KMS-11 (cell line): ENCODE measurements at regions not wholly inside any gene's neighbourhood (a gene's known extent, or its start where the extent isn't known, plus 50 kb on each side); places are given as distances from the start of the nearest gene placed in this dataset.

Experiments
- H2AFZ ChIP-seq: fragments of 200-600 bp; sonication (generic); 2 replicates; pipeline ENCODE4 v1.6.1; 2016; ENCODE audit warnings: antibody characterized with exemption, mixed run types, low read depth
- H3K27ac ChIP-seq: fragments of 200-600 bp; sonication (generic); 2 replicates; pipeline ENCODE4 v1.6.1; 2016; ENCODE audit warnings: mild to moderate bottlenecking, mixed run types
- H3K27me3 ChIP-seq: fragments of 200-600 bp; sonication (generic); 2 replicates; pipeline ENCODE4 v1.6.1; 2017; ENCODE audit warnings: mild to moderate bottlenecking, low read depth, mixed run types, moderate library complexity; ENCODE audit not compliant: insufficient read depth
- H3K36me3 ChIP-seq: fragments of 200-600 bp; sonication (generic); 2 replicates; pipeline ENCODE4 v1.6.1; 2017; ENCODE audit warnings: mild to moderate bottlenecking, mixed run types; ENCODE audit not compliant: insufficient read depth
- H3K4me1 ChIP-seq: fragments of 200-600 bp; sonication (generic); 2 replicates; pipeline ENCODE4 v1.6.1; 2016; ENCODE audit warnings: mild to moderate bottlenecking, low read depth, mixed run types; ENCODE audit not compliant: poor library complexity, severe bottlenecking
- H3K4me2 ChIP-seq: fragments of 200-600 bp; sonication (generic); 2 replicates; pipeline ENCODE4 v1.7.0; 2016; ENCODE audit warnings: mild to moderate bottlenecking, mixed run types
- H3K4me3 ChIP-seq: fragments of 200-600 bp; sonication (generic); IDR thresholded peaks from 2 replicates; pipeline ENCODE4 v1.6.1; 2017; ENCODE audit warnings: low read depth, low read length, mixed read lengths; ENCODE audit not compliant: insufficient read depth
- H3K79me2 ChIP-seq: fragments of 200-600 bp; sonication (generic); 2 replicates; pipeline ENCODE4 v1.6.1; 2016; ENCODE audit warnings: low read depth, mixed run types; ENCODE audit not compliant: insufficient read depth
- H3K9ac ChIP-seq: fragments of 200-600 bp; sonication (generic); 2 replicates; pipeline ENCODE4 v1.6.1; 2016; ENCODE audit warnings: mild to moderate bottlenecking, mixed run types
- H4K20me1 ChIP-seq: fragments of 200-600 bp; sonication (generic); 2 replicates; pipeline ENCODE4 v1.6.1; 2016; ENCODE audit warnings: mild to moderate bottlenecking, mixed run types; ENCODE audit not compliant: insufficient read depth
- CTCF ChIP-seq: fragments of 200-600 bp; sonication (generic); conservative IDR thresholded peaks from 2 replicates; pipeline ENCODE4 v1.6.1; 2017; ENCODE audit warnings: low read depth, mild to moderate bottlenecking, antibody characterized with exemption, low read length, moderate library complexity, mixed read lengths

- no peaks in the 10 kb centered on the region for H3K27me3 ChIP-seq
- no peak overlapping the region for H3K27ac ChIP-seq
- H3K36me3 ChIP-seq: no peaks in the 10 kb centered on the region
- no peak overlapping the region; the same call in 1 of the 2 replicates for H2AFZ ChIP-seq
- H4K20me1 ChIP-seq: no peaks in the 10 kb centered on the region
- no peak overlapping the region for H3K4me3 ChIP-seq
- H3K4me2 ChIP-seq: peak overlapping the region; percentile 59
- H3K4me1 ChIP-seq: peaks cover 53% of the 10 kb centered on the region
- H3K79me2 ChIP-seq: no peaks in the 10 kb centered on the region
- no peak for TF ChIP-seq CTCF
- no peak overlapping the region for H3K9ac ChIP-seq
Measured at GRCh38 chr4:24166501-24166900, 276.7 kb upstream of the PPARGC1A start.

- Histone ChIP-seq H3K4me1 (peaks cover 64% of the 10 kb centered on the region), H4K20me1 (no peaks in the 10 kb centered on the region), H3K36me3 (no peaks in the 10 kb centered on the region), H3K27me3 (no peaks in the 10 kb centered on the region), H2AFZ (no peak overlapping the region), H3K27ac (no peak overlapping the region), H3K9ac (no peak overlapping the region), H3K4me3 (no peak overlapping the region), H3K4me2 (no peak overlapping the region), H3K79me2 (no peaks in the 10 kb centered on the region)
- no peak for TF ChIP-seq CTCF
Measured at GRCh38 chr4:24164797-24165196, 274.9 kb upstream of the PPARGC1A start.

DNA sequence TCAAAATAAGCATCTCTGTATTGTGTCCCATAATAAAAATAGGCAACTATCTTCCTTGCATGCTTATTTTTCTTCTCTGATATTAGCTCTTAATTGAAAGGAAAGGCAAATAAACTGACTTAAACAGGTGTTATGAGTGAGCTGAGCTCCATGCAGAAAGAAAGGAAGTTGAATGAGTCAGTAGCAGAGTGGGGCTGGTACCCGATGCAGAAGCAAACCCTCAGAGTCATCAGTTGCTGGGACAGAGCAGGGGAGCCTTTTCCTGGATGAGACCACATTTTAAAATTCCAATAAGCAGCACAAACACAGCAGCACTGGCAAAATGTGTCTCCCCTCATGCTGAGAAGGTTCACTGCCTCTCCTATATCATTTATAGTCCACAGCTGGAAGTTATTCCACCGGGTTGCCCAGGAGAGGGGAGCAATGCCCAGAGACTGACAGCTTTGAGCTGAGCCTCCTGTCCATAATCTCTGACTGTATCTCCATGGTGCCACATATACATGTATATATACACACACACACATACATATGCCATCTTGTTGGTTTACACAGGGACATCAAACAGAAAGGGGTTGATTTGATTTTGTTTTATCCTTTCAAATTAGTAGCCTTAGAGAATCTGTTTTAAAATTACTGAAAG is 274.3 kb upstream of the PPARGC1A start:
- no peaks in the 10 kb centered on the region for H4K20me1 ChIP-seq
- H3K27me3 ChIP-seq: no peaks in the 10 kb centered on the region
- no peak overlapping the region for H3K4me3 ChIP-seq
- H3K4me2 ChIP-seq: no peak overlapping the region
- no peaks in the 10 kb centered on the region for H3K79me2 ChIP-seq
- H3K36me3 ChIP-seq: no peaks in the 10 kb centered on the region
- no peak for TF ChIP-seq CTCF
- H2AFZ ChIP-seq: no peak overlapping the region
- H3K9ac ChIP-seq: no peak overlapping the region
- H3K27ac ChIP-seq: no peak overlapping the region
- H3K4me1 ChIP-seq: peaks cover 61% of the 10 kb centered on the region

- no peak overlapping the region for H3K9ac ChIP-seq
- no peak overlapping the region for H3K4me3 ChIP-seq
- H3K4me2 ChIP-seq: no peak overlapping the region
- H2AFZ ChIP-seq: no peak overlapping the region
- no peak for TF ChIP-seq CTCF
- H3K79me2 ChIP-seq: no peaks in the 10 kb centered on the region
- H3K36me3 ChIP-seq: no peaks in the 10 kb centered on the region
- H3K27ac ChIP-seq: no peak overlapping the region
- no peaks in the 10 kb centered on the region for H3K27me3 ChIP-seq
- H4K20me1 ChIP-seq: no peaks in the 10 kb centered on the region
- peaks cover 61% of the 10 kb centered on the region for H3K4me1 ChIP-seq
Measured at GRCh38 chr4:24163314-24163713, 273.5 kb upstream of the PPARGC1A start.
